Karpas-422 (cell line): ENCODE measurements at regions not wholly inside any gene's neighbourhood (a gene's known extent, or its start where the extent isn't known, plus 50 kb on each side); places are given as distances from the start of the nearest gene placed in this dataset.

Experiments used
- DNase-seq: peaks from one replicate; pipeline ENCODE4 v3.0.0-alpha.2; 2015
- H2AFZ ChIP-seq: fragments of 200-600 bp; sonication (generic); 2 replicates; pipeline ENCODE4 v1.6.1; 2014; ENCODE audit warnings: antibody characterized with exemption, low read length, mixed read lengths
- H3K27ac ChIP-seq: fragments of 200-600 bp; sonication (generic); 2 replicates; pipeline ENCODE4 v1.5.1; 2014; ENCODE audit warnings: mild to moderate bottlenecking, low read length, moderate library complexity
- H3K27me3 ChIP-seq: fragments of 200-600 bp; sonication (generic); 2 replicates; pipeline ENCODE4 v1.6.1; 2014; ENCODE audit warnings: low read length, mixed read lengths
- H3K36me3 ChIP-seq: fragments of 200-600 bp; sonication (generic); 2 replicates; pipeline ENCODE4 v1.6.1; 2014; ENCODE audit warnings: low read length, mixed read lengths; ENCODE audit not compliant: insufficient read depth
- H3K4me1 ChIP-seq: fragments of 200-600 bp; sonication (generic); 2 replicates; pipeline ENCODE4 v1.6.1; 2014; ENCODE audit warnings: mild to moderate bottlenecking, low read length, mixed read lengths
- H3K4me2 ChIP-seq: fragments of 200-600 bp; sonication (generic); 2 replicates; pipeline ENCODE4 v1.6.1; 2014; ENCODE audit warnings: low read length, low read depth, mild to moderate bottlenecking; ENCODE audit not compliant: poor library complexity, severe bottlenecking
- H3K4me3 ChIP-seq: fragments of 200-600 bp; sonication (generic); 2 replicates; pipeline ENCODE4 v1.5.1; 2014; ENCODE audit warnings: mild to moderate bottlenecking, antibody characterized with exemption, low read length, mixed read lengths
- H3K79me2 ChIP-seq: fragments of 200-600 bp; sonication (generic); 2 replicates; pipeline ENCODE4 v1.6.1; 2014; ENCODE audit warnings: mild to moderate bottlenecking, low read length, mixed read lengths
- H3K9ac ChIP-seq: fragments of 200-600 bp; sonication (generic); 2 replicates; pipeline ENCODE4 v1.6.0; 2014; ENCODE audit warnings: low read length
- H3K9me2 ChIP-seq: fragments of 200-600 bp; sonication (generic), shearing (Covaris generic); replicated peaks from 2 replicates; pipeline ENCODE4 v1.6.0; 2014; ENCODE audit warnings: mild to moderate bottlenecking, low read length, moderate library complexity; ENCODE audit not compliant: insufficient read depth
- H3K9me3 ChIP-seq: fragments of 300-700, 200-600 bp; sonication (generic); 2 replicates; pipeline ENCODE4 v1.6.1; 2014; ENCODE audit warnings: low read length, mixed read lengths
- H4K20me1 ChIP-seq: fragments of 200-600 bp; sonication (generic); 2 replicates; pipeline ENCODE4 v1.6.1; 2014; ENCODE audit warnings: mild to moderate bottlenecking, antibody characterized with exemption, low read length, low read depth; ENCODE audit not compliant: insufficient read depth

GRCh38 chr5:117436846-117437245 lies 862.2 kb upstream of the SEMA6A start:
- Histone ChIP-seq H3K4me1 (no peaks in the 10 kb centered on the region), H3K27ac (no peak overlapping the region), H3K79me2 (no peaks in the 10 kb centered on the region), H3K9me2 (no peaks in the 10 kb centered on the region), H3K4me2 (no peak overlapping the region), H4K20me1 (no peaks in the 10 kb centered on the region), H3K27me3 (no peaks in the 10 kb centered on the region), H3K4me3 (no peak overlapping the region), H2AFZ (no peak overlapping the region), H3K36me3 (no peaks in the 10 kb centered on the region), H3K9me3 (no peaks in the 10 kb centered on the region), H3K9ac (no peak overlapping the region)
- DNase-seq = no peak

GRCh38 chr5:117435203-117435602 lies 860.6 kb upstream of the SEMA6A start:
- no peaks in the 10 kb centered on the region for H3K4me1 ChIP-seq
- H3K79me2 ChIP-seq = no peaks in the 10 kb centered on the region
- no peaks in the 10 kb centered on the region for H3K9me2 ChIP-seq
- no peak overlapping the region for H3K9ac ChIP-seq
- H3K27me3 ChIP-seq = no peaks in the 10 kb centered on the region
- no peak overlapping the region for H3K4me2 ChIP-seq
- no peaks in the 10 kb centered on the region for H3K9me3 ChIP-seq
- no peak overlapping the region for H3K27ac ChIP-seq
- no peak overlapping the region for H2AFZ ChIP-seq
- no peaks in the 10 kb centered on the region for H3K36me3 ChIP-seq
- no peaks in the 10 kb centered on the region for H4K20me1 ChIP-seq
- H3K4me3 ChIP-seq = no peak overlapping the region
- no peak for DNase-seq

- H3K4me2 ChIP-seq = no peak overlapping the region
- no peaks in the 10 kb centered on the region for H3K79me2 ChIP-seq
- no peaks in the 10 kb centered on the region for H3K4me1 ChIP-seq
- no peaks in the 10 kb centered on the region for H4K20me1 ChIP-seq
- H3K27ac ChIP-seq = no peak overlapping the region
- no peaks in the 10 kb centered on the region for H3K9me2 ChIP-seq
- H3K27me3 ChIP-seq = no peaks in the 10 kb centered on the region
- no peaks in the 10 kb centered on the region for H3K9me3 ChIP-seq
- no peaks in the 10 kb centered on the region for H3K36me3 ChIP-seq
- no peak for DNase-seq
- H2AFZ ChIP-seq = no peak overlapping the region
- no peak overlapping the region for H3K4me3 ChIP-seq
- H3K9ac ChIP-seq = no peak overlapping the region
Observed at GRCh38 chr5:117434254-117434653, 859.6 kb upstream of the SEMA6A start.

- H3K27me3 ChIP-seq = no peaks in the 10 kb centered on the region
- H3K9me2 ChIP-seq = no peaks in the 10 kb centered on the region
- H3K9ac ChIP-seq = no peak overlapping the region
- H3K4me3 ChIP-seq = no peak overlapping the region
- no peaks in the 10 kb centered on the region for H4K20me1 ChIP-seq
- H3K36me3 ChIP-seq = no peaks in the 10 kb centered on the region
- no peak overlapping the region for H2AFZ ChIP-seq
- H3K9me3 ChIP-seq = no peaks in the 10 kb centered on the region
- no peak overlapping the region for H3K27ac ChIP-seq
- no peaks in the 10 kb centered on the region for H3K4me1 ChIP-seq
- DNase-seq = no peak
- no peaks in the 10 kb centered on the region for H3K79me2 ChIP-seq
- H3K4me2 ChIP-seq = no peak overlapping the region
Observed at GRCh38 chr5:117433818-117434217, 859.2 kb upstream of the SEMA6A start.

GRCh38 chr5:117431091-117431490 lies 856.5 kb upstream of the SEMA6A start:
- H3K79me2 ChIP-seq = no peaks in the 10 kb centered on the region

GRCh38 chr5:117425163-117425562 lies 850.5 kb upstream of the SEMA6A start:
- Histone ChIP-seq H3K27ac (no peak overlapping the region), H3K79me2 (no peaks in the 10 kb centered on the region), H2AFZ (no peak overlapping the region), H3K9me2 (no peaks in the 10 kb centered on the region), H3K27me3 (no peaks in the 10 kb centered on the region), H3K9ac (no peak overlapping the region), H3K36me3 (no peaks in the 10 kb centered on the region), H3K9me3 (no peaks in the 10 kb centered on the region), H4K20me1 (no peaks in the 10 kb centered on the region), H3K4me2 (no peak overlapping the region), H3K4me3 (no peak overlapping the region), H3K4me1 (no peaks in the 10 kb centered on the region)
- DNase-seq = no peak

More at GRCh38 chr5:117431091-117431490, 856.5 kb upstream of the SEMA6A start:
- no peak overlapping the region for H3K4me3 ChIP-seq
- H3K27me3 ChIP-seq = no peaks in the 10 kb centered on the region
- H3K36me3 ChIP-seq = no peaks in the 10 kb centered on the region
- H3K9me3 ChIP-seq = no peaks in the 10 kb centered on the region
- no peaks in the 10 kb centered on the region for H3K4me1 ChIP-seq
- H3K9ac ChIP-seq = no peak overlapping the region
- no peaks in the 10 kb centered on the region for H3K9me2 ChIP-seq
- no peak for DNase-seq
- no peak overlapping the region for H3K4me2 ChIP-seq
- no peak overlapping the region for H2AFZ ChIP-seq
- no peak overlapping the region for H3K27ac ChIP-seq
- H4K20me1 ChIP-seq = no peaks in the 10 kb centered on the region

- no peaks in the 10 kb centered on the region for H3K27me3 ChIP-seq
- no peak overlapping the region for H3K4me2 ChIP-seq
- no peaks in the 10 kb centered on the region for H3K4me1 ChIP-seq
- no peaks in the 10 kb centered on the region for H3K79me2 ChIP-seq
- H4K20me1 ChIP-seq = no peaks in the 10 kb centered on the region
- H2AFZ ChIP-seq = no peak overlapping the region
- no peak for DNase-seq
- no peak overlapping the region for H3K27ac ChIP-seq
- H3K4me3 ChIP-seq = no peak overlapping the region
- H3K9ac ChIP-seq = no peak overlapping the region
- no peaks in the 10 kb centered on the region for H3K36me3 ChIP-seq
- H3K9me3 ChIP-seq = no peaks in the 10 kb centered on the region
- H3K9me2 ChIP-seq = no peaks in the 10 kb centered on the region
Observed at GRCh38 chr5:117424559-117424958, 849.9 kb upstream of the SEMA6A start.

GRCh38 chr5:117417501-117417900 lies 842.9 kb upstream of the SEMA6A start:
- no peak overlapping the region for H3K4me3 ChIP-seq
- DNase-seq = no peak
- H3K36me3 ChIP-seq = no peaks in the 10 kb centered on the region
- no peak overlapping the region for H3K4me2 ChIP-seq
- H4K20me1 ChIP-seq = no peaks in the 10 kb centered on the region
- H3K4me1 ChIP-seq = no peaks in the 10 kb centered on the region
- H2AFZ ChIP-seq = no peak overlapping the region
- no peaks in the 10 kb centered on the region for H3K9me3 ChIP-seq
- no peak overlapping the region for H3K9ac ChIP-seq
- H3K27ac ChIP-seq = no peak overlapping the region
- no peaks in the 10 kb centered on the region for H3K79me2 ChIP-seq
- no peaks in the 10 kb centered on the region for H3K9me2 ChIP-seq
- H3K27me3 ChIP-seq = no peaks in the 10 kb centered on the region

GRCh38 chr5:117414926-117415325 lies 840.3 kb upstream of the SEMA6A start:
- H3K9me3 ChIP-seq = no peaks in the 10 kb centered on the region
- DNase-seq = no peak
- H3K4me3 ChIP-seq = no peak overlapping the region
- no peaks in the 10 kb centered on the region for H3K79me2 ChIP-seq
- H3K9me2 ChIP-seq = no peaks in the 10 kb centered on the region
- H3K27me3 ChIP-seq = no peaks in the 10 kb centered on the region
- H3K9ac ChIP-seq = no peak overlapping the region
- H3K27ac ChIP-seq = no peak overlapping the region
- H3K4me2 ChIP-seq = no peak overlapping the region
- no peaks in the 10 kb centered on the region for H3K36me3 ChIP-seq
- H2AFZ ChIP-seq = no peak overlapping the region
- no peaks in the 10 kb centered on the region for H3K4me1 ChIP-seq
- H4K20me1 ChIP-seq = no peaks in the 10 kb centered on the region
